Activated CD8-positive, alpha-beta T cell treated with anti-CD3 and anti-CD28 coated beads for 36 hours (primary cell): ENCODE measurements at regions not wholly inside any gene's neighbourhood (a gene's known extent, or its start where the extent isn't known, plus 50 kb on each side); places are given as distances from the start of the nearest gene placed in this dataset.

Experiments
- ATAC-seq: fragments of 200-7000 bp; cut with Tn5 transposase; one replicate; pipeline ENCODE4 v1.10.0; 2021; ENCODE audit warnings: mild to moderate bottlenecking, moderate library complexity
- CTCF ChIA-PET: fragments of 350-600 bp; sonication (Branson Sonifier 250); formaldehyde crosslinking; loops from one replicate; lab custom pipeline; 2021; ENCODE audit warnings: antibody characterized with exemption; lab: Charles Lee
- POLR2A ChIA-PET: fragments of 350-600 bp; sonication (Branson Sonifier 250); formaldehyde crosslinking; loops from one replicate; lab custom pipeline; 2021; ENCODE audit warnings: antibody characterized with exemption; lab: Charles Lee
- DNase-seq: peaks from one replicate; pipeline ENCODE4 v3.0.0-alpha.2; 2020
- H3K27ac Mint-ChIP-seq: one replicate; pipeline ENCODE4 v1.8.0; 2021; ENCODE audit warnings: mild to moderate bottlenecking, mixed read lengths
- H3K27me3 Mint-ChIP-seq: one replicate; pipeline ENCODE4 v1.8.0; 2021; ENCODE audit warnings: mixed read lengths
- H3K36me3 Mint-ChIP-seq: one replicate; pipeline ENCODE4 v1.8.0; 2021; ENCODE audit warnings: low read depth, mixed read lengths
- H3K4me1 Mint-ChIP-seq: one replicate; pipeline ENCODE4 v1.8.0; 2021; ENCODE audit warnings: low read depth, mixed read lengths
- H3K4me3 Mint-ChIP-seq: one replicate; pipeline ENCODE4 v1.8.0; 2021; ENCODE audit warnings: mild to moderate bottlenecking, moderate library complexity, mixed read lengths
- H3K9me3 Mint-ChIP-seq: one replicate; pipeline ENCODE4 v1.8.0; 2021; ENCODE audit warnings: mixed read lengths
- intact Hi-C: fragments of 100-400 bp; cut with micrococcal nuclease; formaldehyde crosslinking; loops from one replicate; pipeline ENCODE4 v1.10.0; 2022
- TF ChIP-seq, protein P1 (sequence below): fragments of 200-600 bp; IDR thresholded peaks from one replicate; pipeline ENCODE4 v1.8.0; 2022; ENCODE audit warnings: antibody characterized with exemption, mild to moderate bottlenecking

DNA sequence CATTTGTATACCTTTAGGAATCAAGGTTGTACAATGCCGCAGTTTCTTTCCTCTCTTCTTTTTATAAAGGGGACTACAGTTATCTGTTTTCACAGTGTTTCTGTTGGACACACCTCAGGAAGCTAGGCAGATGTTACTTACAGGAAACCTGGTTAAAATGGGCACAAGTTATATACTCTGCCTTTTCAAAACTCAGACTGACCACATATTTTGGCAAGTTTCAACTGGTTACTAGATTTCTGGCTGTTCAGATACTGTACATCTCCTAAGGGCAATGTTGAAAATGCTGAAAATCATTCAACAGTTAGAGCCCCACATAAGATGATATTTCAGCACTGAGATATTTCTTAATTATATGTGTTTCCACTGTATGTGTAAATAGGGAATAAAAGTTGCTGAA, 92.5 kb upstream of the SLC35B3 start:
- ATAC-seq: no peak
- intact Hi-C loops: no loop called here
- Mint-ChIP-seq H3K9me3 (no peaks in the 10 kb centered on the region), H3K36me3 (no peaks in the 10 kb centered on the region), H3K27ac (no peak overlapping the region), H3K27me3 (peaks cover under 1% of the 10 kb centered on the region), H3K4me1 (no peaks in the 10 kb centered on the region), H3K4me3 (no peak overlapping the region)
- CTCF ChIA-PET: no interaction called here
- POLR2A ChIA-PET: no interaction called here
- TF ChIP-seq, protein P1, sequence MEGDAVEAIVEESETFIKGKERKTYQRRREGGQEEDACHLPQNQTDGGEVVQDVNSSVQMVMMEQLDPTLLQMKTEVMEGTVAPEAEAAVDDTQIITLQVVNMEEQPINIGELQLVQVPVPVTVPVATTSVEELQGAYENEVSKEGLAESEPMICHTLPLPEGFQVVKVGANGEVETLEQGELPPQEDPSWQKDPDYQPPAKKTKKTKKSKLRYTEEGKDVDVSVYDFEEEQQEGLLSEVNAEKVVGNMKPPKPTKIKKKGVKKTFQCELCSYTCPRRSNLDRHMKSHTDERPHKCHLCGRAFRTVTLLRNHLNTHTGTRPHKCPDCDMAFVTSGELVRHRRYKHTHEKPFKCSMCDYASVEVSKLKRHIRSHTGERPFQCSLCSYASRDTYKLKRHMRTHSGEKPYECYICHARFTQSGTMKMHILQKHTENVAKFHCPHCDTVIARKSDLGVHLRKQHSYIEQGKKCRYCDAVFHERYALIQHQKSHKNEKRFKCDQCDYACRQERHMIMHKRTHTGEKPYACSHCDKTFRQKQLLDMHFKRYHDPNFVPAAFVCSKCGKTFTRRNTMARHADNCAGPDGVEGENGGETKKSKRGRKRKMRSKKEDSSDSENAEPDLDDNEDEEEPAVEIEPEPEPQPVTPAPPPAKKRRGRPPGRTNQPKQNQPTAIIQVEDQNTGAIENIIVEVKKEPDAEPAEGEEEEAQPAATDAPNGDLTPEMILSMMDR: no peak
- no peak for DNase-seq

DNA sequence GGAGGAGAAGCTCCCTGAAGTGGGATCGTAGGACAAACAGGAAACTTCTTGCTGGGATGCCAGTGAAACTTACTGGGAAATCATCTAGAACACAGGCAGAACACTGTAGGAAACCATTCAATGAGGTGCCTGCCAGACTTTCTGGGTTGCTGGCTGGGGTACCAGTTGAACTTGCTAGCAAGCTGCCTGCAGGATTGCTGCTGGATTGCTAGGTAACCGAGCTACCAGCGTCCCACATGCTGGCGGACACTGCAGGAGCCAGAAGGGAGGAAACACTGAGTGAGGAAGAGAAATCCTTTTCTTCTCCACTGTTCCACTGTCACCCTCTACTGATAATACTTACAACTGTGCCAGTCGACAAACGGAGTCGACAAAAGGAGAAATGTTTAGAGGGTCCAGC, 91.3 kb upstream of the SLC35B3 start:
- intact Hi-C loops: no loop called here
- CTCF ChIA-PET: no interaction called here
- ATAC-seq (no peak), DNase-seq (no peak)
- Mint-ChIP-seq H3K27me3 (peaks cover 2% of the 10 kb centered on the region), H3K27ac (no peak overlapping the region), H3K4me1 (no peaks in the 10 kb centered on the region), H3K9me3 (no peaks in the 10 kb centered on the region), H3K4me3 (no peak overlapping the region), H3K36me3 (no peaks in the 10 kb centered on the region)
- POLR2A ChIA-PET: no interaction called here
- TF ChIP-seq, protein P1: no peak

- Mint-ChIP-seq H3K9me3 (no peaks in the 10 kb centered on the region), H3K27ac (no peak overlapping the region), H3K4me3 (no peak overlapping the region), H3K36me3 (no peaks in the 10 kb centered on the region), H3K4me1 (no peaks in the 10 kb centered on the region), H3K27me3 (peaks cover 2% of the 10 kb centered on the region)
- CTCF ChIA-PET: interaction anchor here (0.9 kb wide), 1 partner anchor 306 kb away, joined by 3 read pairs; no protein-coding TSS in a partner anchor
- DNase-seq (no peak), ATAC-seq (no peak)
- POLR2A ChIA-PET: no interaction called here
- TF ChIP-seq, protein P1: no peak
- intact Hi-C loops: no loop called here
These were observed 90.0 kb upstream of the SLC35B3 start for GRCh38 chr6:8525370-8525769.

GRCh38 chr6:8513174-8513573, 77.8 kb upstream of the SLC35B3 start:
- intact Hi-C loops: no loop called here
- TF ChIP-seq, protein P1: no peak
- POLR2A ChIA-PET: no interaction called here

DNA sequence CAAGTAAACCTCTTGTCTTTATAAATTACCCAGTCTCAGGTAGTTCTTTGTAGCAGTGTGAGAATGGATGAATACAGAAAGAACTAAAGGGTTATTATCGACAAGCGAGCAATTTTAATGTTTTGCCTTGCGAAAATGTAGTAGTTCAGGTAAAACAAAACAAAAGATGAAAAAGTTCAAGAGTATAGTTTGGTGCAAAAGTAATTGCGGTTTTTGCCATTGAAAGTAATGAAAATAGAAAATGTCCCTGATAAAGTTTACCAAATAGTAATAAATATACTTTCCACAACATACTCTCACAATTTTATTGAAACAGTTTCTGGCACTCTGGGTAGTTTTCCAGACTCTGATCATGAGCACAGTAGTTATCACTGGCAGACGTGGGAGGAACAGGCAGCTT, 71.9 kb upstream of the SLC35B3 start:
- Mint-ChIP-seq H3K9me3 (peaks cover 2% of the 10 kb centered on the region), H3K4me3 (no peak overlapping the region), H3K27ac (no peak overlapping the region), H3K36me3 (no peaks in the 10 kb centered on the region), H3K27me3 (peaks cover 8% of the 10 kb centered on the region), H3K4me1 (no peaks in the 10 kb centered on the region)
- DNase-seq (no peak), ATAC-seq (no peak)
- ChIA-PET CTCF (no interaction called here), POLR2A (no interaction called here)
- intact Hi-C loops: no loop called here
- TF ChIP-seq, protein P1: no peak

More at GRCh38 chr6:8513174-8513573, 77.8 kb upstream of the SLC35B3 start:
- no peaks in the 10 kb centered on the region for H3K36me3 Mint-ChIP-seq
- no peak overlapping the region for H3K4me3 Mint-ChIP-seq
- ATAC-seq (no peak), DNase-seq (no peak)
- no peak overlapping the region for H3K27ac Mint-ChIP-seq
- H3K4me1 Mint-ChIP-seq: no peaks in the 10 kb centered on the region
- CTCF ChIA-PET: interaction anchor here (0.6 to 1.2 kb wide), 2 partner anchors 10 to 32 kb away, joined by 3 read pairs; no protein-coding TSS in a partner anchor
- peaks cover 10% of the 10 kb centered on the region for H3K27me3 Mint-ChIP-seq
- no peaks in the 10 kb centered on the region for H3K9me3 Mint-ChIP-seq
